ENCODE measurements at regions not wholly inside any gene's neighbourhood (a gene's known extent, or its start where the extent isn't known, plus 50 kb on each side); places are given as distances from the start of the nearest gene placed in this dataset.
A peak's percentile ranks its signal among the peaks of the same experiment; 100 is the strongest.

DNA sequence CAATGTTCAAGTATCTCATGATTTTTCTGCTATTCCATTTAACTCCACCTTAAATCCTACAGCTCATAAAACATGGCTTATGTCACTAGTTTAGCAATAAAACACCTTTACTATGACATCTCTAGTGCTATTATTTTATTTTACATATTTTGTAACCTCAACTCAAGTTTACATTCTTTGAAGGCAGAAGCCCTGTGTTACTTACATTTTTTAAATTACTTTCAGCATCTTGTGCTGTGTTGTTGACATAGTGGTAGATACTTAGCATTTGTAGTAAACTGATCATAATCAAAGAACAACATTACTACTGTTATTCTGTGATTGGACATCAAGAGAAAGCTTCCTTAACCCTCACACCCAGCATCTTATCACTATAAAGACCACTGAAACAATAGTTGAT, 216.1 kb downstream of the BMP4 start:
- no peaks in the 10 kb centered on the region for H3K36me3 ChIP-seq (ENCODE audit: control insufficient read depth in 1 of 2, insufficient read depth in 2 of 2, low read length in 2 of 2)
- no peak overlapping the region for H3K27ac ChIP-seq (ENCODE audit: low read depth, low read length)
- H3K4me3 ChIP-seq (ENCODE audit: low read depth, low read length): no peak overlapping the region
- no peak overlapping the region for H4K8ac ChIP-seq (ENCODE audit: low read depth, low read length)
- no peak overlapping the region for H3K4ac ChIP-seq (ENCODE audit: low read depth, low read length)
- H3K4me2 ChIP-seq (ENCODE audit: low read length): no peak overlapping the region
- H3K9me3 ChIP-seq (ENCODE audit: insufficient read depth, low read depth, low read length): no peaks in the 10 kb centered on the region
- no peak overlapping the region for H4K91ac ChIP-seq (ENCODE audit: low read depth, low read length)
- H3K79me1 ChIP-seq (ENCODE audit: low read length): no peaks in the 10 kb centered on the region
- H2BK5ac ChIP-seq (ENCODE audit: low read depth, low read length, poor library complexity): no peak overlapping the region
- H3K79me2 ChIP-seq (ENCODE audit: control insufficient read depth, insufficient read depth, low read length, poor library complexity): no peaks in the 10 kb centered on the region
- DNase-seq: peak in 1 of 2 donors; percentile 52
- no peak overlapping the region for H2AK5ac ChIP-seq (ENCODE audit: low read length)
- no peak overlapping the region for H4K12ac ChIP-seq (ENCODE audit: low read depth, low read length)
- H2BK12ac ChIP-seq (ENCODE audit: low read length): no peak overlapping the region
- H2AFZ ChIP-seq (ENCODE audit: insufficient read depth, low read length, poor library complexity): no peak overlapping the region
- no peak overlapping the region for H3K14ac ChIP-seq (ENCODE audit: low read length)
- no peak overlapping the region for H2BK120ac ChIP-seq (ENCODE audit: insufficient read depth, low read length, poor library complexity)
- no peak overlapping the region for H3K23ac ChIP-seq (ENCODE audit: low read length)
- no peak overlapping the region for H3K18ac ChIP-seq (ENCODE audit: low read length)
- H3K4me1 ChIP-seq (ENCODE audit: control insufficient read depth in 1 of 2, insufficient read depth in 2 of 2, low read length in 2 of 2): no peaks in the 10 kb centered on the region
- no peaks in the 10 kb centered on the region for H3K27me3 ChIP-seq (ENCODE audit: insufficient read depth, low read length)
- H3K9ac ChIP-seq (ENCODE audit: low read length): no peak overlapping the region

DNA sequence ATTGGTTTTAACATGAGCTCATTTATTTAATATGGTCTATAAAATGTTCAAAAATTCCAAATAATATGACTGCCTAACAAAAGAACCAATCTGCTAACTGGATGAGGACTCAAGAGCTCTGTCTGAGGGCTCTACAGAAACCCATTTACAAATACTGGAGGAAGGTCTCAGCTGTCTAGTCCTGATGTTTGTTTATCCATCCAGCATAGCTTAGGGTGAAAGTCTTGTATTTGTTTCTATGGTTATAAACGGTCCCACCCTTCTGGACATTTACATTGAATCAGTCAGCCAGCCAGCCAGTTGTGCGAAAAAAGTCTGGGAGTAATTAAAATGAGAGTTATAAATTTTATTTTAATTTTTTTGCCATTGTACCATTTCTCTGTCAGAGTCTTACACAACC, 220.7 kb downstream of the BMP4 start:
- no peak overlapping the region for H3K18ac ChIP-seq (ENCODE audit: low read length)
- no peak overlapping the region for H3K4me2 ChIP-seq (ENCODE audit: low read length)
- no peak for DNase-seq
- H3K27me3 ChIP-seq (ENCODE audit: insufficient read depth, low read length): no peaks in the 10 kb centered on the region
- H3K23ac ChIP-seq (ENCODE audit: low read length): no peak overlapping the region
- no peak overlapping the region for H3K14ac ChIP-seq (ENCODE audit: low read length)
- H2AFZ ChIP-seq (ENCODE audit: insufficient read depth, low read length, poor library complexity): no peak overlapping the region
- no peak overlapping the region for H3K9ac ChIP-seq (ENCODE audit: low read length)
- H3K27ac ChIP-seq (ENCODE audit: low read depth, low read length): no peak overlapping the region
- no peak overlapping the region for H2BK5ac ChIP-seq (ENCODE audit: low read depth, low read length, poor library complexity)
- H2AK5ac ChIP-seq (ENCODE audit: low read length): no peak overlapping the region
- H3K36me3 ChIP-seq (ENCODE audit: control insufficient read depth in 1 of 2, insufficient read depth in 2 of 2, low read length in 2 of 2): no peaks in the 10 kb centered on the region
- H4K12ac ChIP-seq (ENCODE audit: low read depth, low read length): no peak overlapping the region
- no peak overlapping the region for H4K91ac ChIP-seq (ENCODE audit: low read depth, low read length)
- no peak overlapping the region for H3K4ac ChIP-seq (ENCODE audit: low read depth, low read length)
- H2BK120ac ChIP-seq (ENCODE audit: insufficient read depth, low read length, poor library complexity): no peak overlapping the region
- no CpG with 5 or more reads among the region's 2 CpGs for whole genome bisulfite sequencing (ENCODE audit: extremely low coverage, insufficient coverage, insufficient read length)
- H3K4me3 ChIP-seq (ENCODE audit: low read depth, low read length): no peak overlapping the region
- no peak overlapping the region for H2BK12ac ChIP-seq (ENCODE audit: low read length)
- H3K79me1 ChIP-seq (ENCODE audit: low read length): no peaks in the 10 kb centered on the region
- no peak overlapping the region for H4K8ac ChIP-seq (ENCODE audit: low read depth, low read length)
- H3K9me3 ChIP-seq (ENCODE audit: insufficient read depth, low read depth, low read length): no peaks in the 10 kb centered on the region
- no peaks in the 10 kb centered on the region for H3K4me1 ChIP-seq (ENCODE audit: control insufficient read depth in 1 of 2, insufficient read depth in 2 of 2, low read length in 2 of 2)
- no peaks in the 10 kb centered on the region for H3K79me2 ChIP-seq (ENCODE audit: control insufficient read depth, insufficient read depth, low read length, poor library complexity)

DNA sequence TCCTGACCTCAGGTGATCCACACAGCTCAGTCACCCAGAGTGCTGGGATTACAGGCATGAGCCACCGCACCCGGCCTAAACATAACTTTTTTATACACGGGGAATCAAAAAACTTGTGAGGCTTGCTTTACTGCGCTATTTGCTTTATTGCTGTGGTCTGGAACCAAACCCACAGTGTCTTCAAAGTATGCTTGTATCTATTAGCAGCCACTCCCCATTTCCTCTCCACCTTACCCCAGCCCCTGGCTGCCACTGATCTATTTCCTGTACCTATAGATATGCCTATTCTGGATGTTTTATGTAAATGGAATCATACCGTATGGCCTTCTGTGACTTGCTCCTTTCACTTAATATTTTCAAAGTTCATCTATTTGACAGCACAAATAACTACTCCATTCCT, 233.4 kb downstream of the BMP4 start:
- Histone ChIP-seq H3K23ac (ENCODE audit: low read length) (no peak overlapping the region), H2AFZ (ENCODE audit: insufficient read depth, low read length, poor library complexity) (no peak overlapping the region), H3K79me2 (ENCODE audit: control insufficient read depth, insufficient read depth, low read length, poor library complexity) (no peaks in the 10 kb centered on the region), H2BK120ac (ENCODE audit: insufficient read depth, low read length, poor library complexity) (no peak overlapping the region), H3K18ac (ENCODE audit: low read length) (no peak overlapping the region), H2BK5ac (ENCODE audit: low read depth, low read length, poor library complexity) (no peak overlapping the region), H3K36me3 (ENCODE audit: control insufficient read depth in 1 of 2, insufficient read depth in 2 of 2, low read length in 2 of 2) (no peaks in the 10 kb centered on the region), H2AK5ac (ENCODE audit: low read length) (no peak overlapping the region), H3K14ac (ENCODE audit: low read length) (no peak overlapping the region), H3K4me2 (ENCODE audit: low read length) (no peak overlapping the region), H3K27ac (ENCODE audit: low read depth, low read length) (no peak overlapping the region), H3K4me1 (ENCODE audit: control insufficient read depth in 1 of 2, insufficient read depth in 2 of 2, low read length in 2 of 2) (no peaks in the 10 kb centered on the region), H3K27me3 (ENCODE audit: insufficient read depth, low read length) (no peaks in the 10 kb centered on the region), H3K4me3 (ENCODE audit: low read depth, low read length) (no peak overlapping the region), H3K79me1 (ENCODE audit: low read length) (no peaks in the 10 kb centered on the region), H4K12ac (ENCODE audit: low read depth, low read length) (no peak overlapping the region), H4K8ac (ENCODE audit: low read depth, low read length) (no peak overlapping the region), H2BK12ac (ENCODE audit: low read length) (no peak overlapping the region), H4K91ac (ENCODE audit: low read depth, low read length) (no peak overlapping the region), H3K4ac (ENCODE audit: low read depth, low read length) (no peak overlapping the region), H3K9me3 (ENCODE audit: insufficient read depth, low read depth, low read length) (no peaks in the 10 kb centered on the region), H3K9ac (ENCODE audit: low read length) (no peak overlapping the region)
- no CpG with 5 or more reads among the region's 5 CpGs for WGBS (ENCODE audit: extremely low coverage, insufficient coverage, insufficient read length)
- no peak for DNase-seq

DNA sequence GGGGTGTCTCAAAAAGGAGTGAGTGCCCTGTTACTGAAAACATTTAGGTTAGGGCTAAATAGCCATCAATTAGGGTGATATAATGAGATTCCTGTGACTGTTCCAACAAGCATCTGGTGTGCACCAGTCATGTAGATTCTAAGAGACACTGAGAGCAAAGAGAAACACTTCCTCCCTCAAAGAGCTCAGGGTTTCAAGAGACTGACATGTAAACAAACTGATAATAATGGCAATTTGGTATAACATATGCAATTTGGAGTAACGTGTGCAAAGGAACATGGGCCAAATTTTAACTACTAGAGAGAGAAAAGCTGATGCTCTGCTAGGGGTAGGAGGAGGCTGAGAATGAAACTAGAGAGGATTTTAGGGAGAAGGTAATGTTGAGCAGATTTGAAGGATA, 237.1 kb downstream of the BMP4 start:
- Histone ChIP-seq H3K79me2 (ENCODE audit: control insufficient read depth, insufficient read depth, low read length, poor library complexity) (no peaks in the 10 kb centered on the region), H4K8ac (ENCODE audit: low read depth, low read length) (no peak overlapping the region)
- WGBS (ENCODE audit: extremely low coverage, insufficient coverage, insufficient read length): no CpG with 5 or more reads among the region's 1 CpG

More for the DNA sequence above, 237.1 kb downstream of the BMP4 start:
- Histone ChIP-seq H2AK5ac (ENCODE audit: low read length) (no peak overlapping the region), H4K12ac (ENCODE audit: low read depth, low read length) (no peak overlapping the region), H3K4me3 (ENCODE audit: low read depth, low read length) (no peak overlapping the region), H2BK5ac (ENCODE audit: low read depth, low read length, poor library complexity) (no peak overlapping the region), H2AFZ (ENCODE audit: insufficient read depth, low read length, poor library complexity) (no peak overlapping the region), H3K9ac (ENCODE audit: low read length) (no peak overlapping the region), H3K23ac (ENCODE audit: low read length) (no peak overlapping the region), H3K27me3 (ENCODE audit: insufficient read depth, low read length) (no peaks in the 10 kb centered on the region), H2BK120ac (ENCODE audit: insufficient read depth, low read length, poor library complexity) (no peak overlapping the region), H3K4ac (ENCODE audit: low read depth, low read length) (no peak overlapping the region), H3K27ac (ENCODE audit: low read depth, low read length) (no peak overlapping the region), H3K9me3 (ENCODE audit: insufficient read depth, low read depth, low read length) (no peaks in the 10 kb centered on the region), H3K14ac (ENCODE audit: low read length) (no peak overlapping the region), H4K91ac (ENCODE audit: low read depth, low read length) (no peak overlapping the region), H3K79me1 (ENCODE audit: low read length) (no peaks in the 10 kb centered on the region), H3K4me1 (ENCODE audit: control insufficient read depth in 1 of 2, insufficient read depth in 2 of 2, low read length in 2 of 2) (no peaks in the 10 kb centered on the region), H3K4me2 (ENCODE audit: low read length) (no peak overlapping the region), H3K36me3 (ENCODE audit: control insufficient read depth in 1 of 2, insufficient read depth in 2 of 2, low read length in 2 of 2) (no peaks in the 10 kb centered on the region), H3K18ac (ENCODE audit: low read length) (no peak overlapping the region), H2BK12ac (ENCODE audit: low read length) (no peak overlapping the region)
- DNase-seq: no peak
